ENCODE measurements at regions not wholly inside any gene's neighbourhood (a gene's known extent, or its start where the extent isn't known, plus 50 kb on each side); places are given as distances from the start of the nearest gene placed in this dataset.
"Not testable (repeated sequence)": the region's sequence is repeated elsewhere in the genome, so short reads cannot be mapped to it uniquely, and the experiment has no call there.

GRCh38 chr5:18617191-18617590, 982.9 kb downstream of the TAF11L14 start:
- not testable (repeated sequence) for DNase-seq

- DNase-seq, result no peak
Measured at GRCh38 chr5:18630458-18631045, 996.3 kb downstream of the TAF11L14 start.

- no peak for DNase-seq
Measured at GRCh38 chr5:18652404-18653215, 1018.4 kb downstream of the TAF11L14 start.

GRCh38 chr5:18653216-18653752, 1019.0 kb downstream of the TAF11L14 start:
- DNase-seq, result no peak

- DNase-seq, result no peak
Measured at GRCh38 chr5:18660511-18660910, 1026.3 kb downstream of the TAF11L14 start.

GRCh38 chr5:18662231-18662630, 1028.0 kb downstream of the TAF11L14 start:
- no peak for DNase-seq

GRCh38 chr5:18674212-18674611, 1040.0 kb downstream of the TAF11L14 start:
- not testable (repeated sequence) for DNase-seq

GRCh38 chr5:18675041-18675440, 1040.8 kb downstream of the TAF11L14 start:
- DNase-seq, result no peak

- DNase-seq, result no peak
Measured at GRCh38 chr5:18686253-18686652, 1052.0 kb downstream of the TAF11L14 start.

- DNase-seq, result no peak
Measured at GRCh38 chr5:18687429-18687828, 1053.2 kb downstream of the TAF11L14 start.

GRCh38 chr5:18699681-18700080, 1065.4 kb downstream of the TAF11L14 start:
- DNase-seq, result no peak

GRCh38 chr5:18702821-18703220, 1068.6 kb downstream of the TAF11L14 start:
- no peak for DNase-seq

- DNase-seq, result no peak
Measured at GRCh38 chr5:18712936-18713485, 1078.8 kb downstream of the TAF11L14 start.

- DNase-seq, result no peak
Measured at GRCh38 chr5:18720002-18720401, 1085.7 kb downstream of the TAF11L14 start.

- no peak for DNase-seq
Measured at GRCh38 chr5:18732556-18733479, 1098.6 kb downstream of the TAF11L14 start.

GRCh38 chr5:18736051-18736398, 1101.8 kb downstream of the TAF11L14 start:
- no peak for DNase-seq

- DNase-seq, result not testable (repeated sequence)
Measured at GRCh38 chr5:18736736-18737135, 1102.5 kb downstream of the TAF11L14 start.

- DNase-seq, result no peak
Measured at GRCh38 chr5:18740301-18740700, 1106.0 kb downstream of the TAF11L14 start.

GRCh38 chr5:18742830-18743229, 1108.6 kb downstream of the TAF11L14 start:
- DNase-seq, result no peak

- DNase-seq, result no peak
Measured at GRCh38 chr5:18744441-18744840, 1110.2 kb downstream of the TAF11L14 start.

- DNase-seq, result no peak
Measured at GRCh38 chr5:18745042-18745987, 1111.1 kb downstream of the TAF11L14 start.

Measured in activated CD8-positive, alpha-beta memory T cell treated with anti-CD3 and anti-CD28 coated beads, Interleukin-2, amount 50 U/mL, for 48 hours (primary cell).